Effector memory CD8-positive, alpha-beta T cell (primary cell): ENCODE measurements at regions not wholly inside any gene's neighbourhood (a gene's known extent, or its start where the extent isn't known, plus 50 kb on each side); places are given as distances from the start of the nearest gene placed in this dataset.
"Not testable (repeated sequence)": the region's sequence is repeated elsewhere in the genome, so short reads cannot be mapped to it uniquely, and the experiment has no call there.

Source experiments
- ATAC-seq: fragments of 150-1000 bp; cut with Tn5 transposase; replicated peaks from 2 replicates; pipeline ENCODE4 v1.10.0; 2021; ENCODE audit warnings: mild to moderate bottlenecking, moderate library complexity
- DNase-seq, 3 experiments: peaks; one replicate each; pipeline ENCODE4 v3.0.0; 2021
- H3K27ac Mint-ChIP-seq, 2 donors: one replicate each; pipeline ENCODE4 v1.8.0; 2022; ENCODE audit warnings: mild to moderate bottlenecking in 2 of 2, mixed read lengths in 2 of 2, moderate library complexity in 2 of 2
- H3K27me3 Mint-ChIP-seq, 2 donors: one replicate each; pipeline ENCODE4 v1.8.0; 2022; ENCODE audit warnings: mixed read lengths in 2 of 2
- H3K36me3 Mint-ChIP-seq: one replicate; pipeline ENCODE4 v1.8.0; 2022; ENCODE audit warnings: mild to moderate bottlenecking, moderate library complexity, mixed read lengths; ENCODE audit not compliant: insufficient read depth
- H3K4me1 Mint-ChIP-seq, 2 donors: one replicate each; pipeline ENCODE4 v1.8.0; 2022; ENCODE audit warnings: low read depth in 2 of 2, mixed read lengths in 2 of 2
- H3K4me3 Mint-ChIP-seq, 2 donors: one replicate each; pipeline ENCODE4 v1.8.0; 2022; ENCODE audit warnings: mild to moderate bottlenecking in 2 of 2, mixed read lengths in 2 of 2, moderate library complexity in 2 of 2
- H3K9me3 Mint-ChIP-seq, 2 donors: one replicate each; pipeline ENCODE4 v1.8.0; 2022; ENCODE audit warnings: mixed read lengths in 2 of 2

DNA sequence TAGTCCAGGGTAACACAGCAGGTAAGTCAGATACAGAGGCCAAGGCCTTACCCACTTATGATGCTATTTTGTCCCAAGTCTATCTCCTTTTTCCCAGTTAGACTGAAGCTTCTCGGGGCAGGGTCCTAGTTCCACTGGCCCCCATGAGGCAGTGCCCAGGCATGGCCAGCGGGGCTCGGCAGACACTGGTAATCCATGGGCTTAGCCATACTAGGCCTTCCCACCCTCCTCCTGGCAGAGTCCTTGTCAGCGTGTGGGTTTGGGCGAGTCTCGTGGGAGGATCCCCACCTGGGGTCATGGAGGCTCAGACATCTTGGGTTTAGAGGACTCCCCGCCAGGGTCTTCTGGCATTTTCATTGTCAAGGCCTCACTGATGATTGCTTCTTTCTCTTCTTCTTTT lies 84.7 kb upstream of the BRD7 start:
- ATAC-seq, result no peak
- no peak for DNase-seq
- Mint-ChIP-seq H3K4me3 (no peak overlapping the region), H3K9me3 (no peaks in the 10 kb centered on the region), H3K4me1 (peaks cover 0 to 4% of the 10 kb centered on the region in 2 donors), H3K36me3 (no peaks in the 10 kb centered on the region), H3K27me3 (peaks cover 24 to 52% of the 10 kb centered on the region in 2 donors), H3K27ac (no peak overlapping the region)

DNA sequence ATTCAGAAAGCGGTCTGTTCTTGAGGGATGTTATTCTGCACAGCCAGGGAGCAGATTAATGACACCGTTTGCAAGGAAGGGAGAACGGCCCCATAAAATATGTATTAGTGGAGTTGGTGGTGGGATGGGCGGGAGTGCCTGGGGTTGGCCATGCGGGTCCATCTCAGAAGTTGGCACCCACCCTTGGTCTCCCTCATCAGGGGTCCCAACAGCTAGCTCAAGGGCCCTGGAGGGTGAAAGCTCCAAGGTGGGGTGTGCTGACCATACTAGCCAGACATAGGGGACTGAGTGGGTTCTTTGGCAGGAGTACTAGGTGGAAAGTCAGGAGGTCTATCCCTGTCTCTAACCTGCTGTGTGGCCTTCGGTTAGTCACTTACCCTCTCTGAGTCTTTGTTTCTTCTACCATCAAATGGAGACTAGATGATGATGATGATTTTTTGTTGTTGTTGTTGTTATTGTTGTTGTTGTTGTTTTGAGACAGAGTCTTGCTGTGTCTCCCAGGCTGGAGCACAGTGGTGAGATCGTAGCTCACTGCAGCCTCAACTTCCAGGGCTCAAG lies 83.2 kb upstream of the BRD7 start:
- Mint-ChIP-seq H3K4me3 (no peak overlapping the region), H3K36me3 (no peaks in the 10 kb centered on the region), H3K27ac (no peak overlapping the region), H3K9me3 (no peaks in the 10 kb centered on the region), H3K27me3 (peaks cover 31 to 56% of the 10 kb centered on the region in 2 donors), H3K4me1 (no peaks in the 10 kb centered on the region)
- DNase-seq, result no peak
- ATAC-seq, result no peak

DNA sequence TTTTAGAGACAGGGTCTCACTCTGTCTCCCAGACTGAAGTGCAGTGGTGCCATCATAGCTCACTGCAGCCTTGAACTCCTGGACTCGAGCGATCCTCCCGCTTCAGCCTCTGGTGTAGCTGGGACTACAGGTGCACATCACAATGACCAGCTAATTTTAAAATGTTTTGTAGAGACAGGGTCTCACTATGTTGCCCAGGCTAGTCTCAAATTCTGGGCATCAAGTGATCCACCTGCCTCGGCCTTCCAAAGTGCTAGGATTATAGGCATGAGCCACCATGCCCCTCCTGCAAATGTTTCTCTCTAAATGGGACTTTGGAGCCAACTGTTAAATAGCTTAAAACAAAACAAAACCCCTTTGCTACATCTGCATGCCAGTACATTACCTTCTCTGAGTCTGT lies 82.2 kb upstream of the BRD7 start:
- DNase-seq, result no peak
- Mint-ChIP-seq H3K4me1 (no peaks in the 10 kb centered on the region), H3K36me3 (no peaks in the 10 kb centered on the region), H3K9me3 (no peaks in the 10 kb centered on the region), H3K27ac (no peak overlapping the region), H3K4me3 (no peak overlapping the region), H3K27me3 (peaks cover 25 to 47% of the 10 kb centered on the region in 2 donors)
- no peak for ATAC-seq

DNA sequence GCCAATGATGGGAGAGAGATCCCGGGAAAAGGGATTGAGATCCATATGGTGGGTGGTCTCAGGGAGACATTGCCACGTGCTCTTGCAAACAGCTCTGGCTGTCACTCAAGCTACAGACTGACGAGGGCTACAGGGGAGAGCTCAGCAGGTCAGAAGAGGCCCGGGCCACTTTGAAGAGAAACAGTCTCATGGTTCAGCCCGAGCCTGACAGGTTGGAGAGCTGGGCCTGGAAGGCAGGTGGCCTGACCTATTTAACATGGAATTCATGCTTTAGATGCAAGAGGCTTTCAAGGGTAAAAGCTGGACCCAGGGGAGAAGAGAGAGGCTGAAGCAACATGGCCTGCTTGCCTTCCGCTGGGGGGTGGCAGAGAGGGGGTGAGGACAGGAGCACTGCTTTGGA lies 81.0 kb upstream of the BRD7 start:
- DNase-seq (no peak), ATAC-seq (no peak)
- peaks cover 25 to 37% of the 10 kb centered on the region in 2 donors for H3K27me3 Mint-ChIP-seq
- H3K36me3 Mint-ChIP-seq, result no peaks in the 10 kb centered on the region
- H3K9me3 Mint-ChIP-seq, result no peaks in the 10 kb centered on the region
- H3K27ac Mint-ChIP-seq, result no peak overlapping the region
- H3K4me3 Mint-ChIP-seq, result no peak overlapping the region
- no peaks in the 10 kb centered on the region for H3K4me1 Mint-ChIP-seq

DNA sequence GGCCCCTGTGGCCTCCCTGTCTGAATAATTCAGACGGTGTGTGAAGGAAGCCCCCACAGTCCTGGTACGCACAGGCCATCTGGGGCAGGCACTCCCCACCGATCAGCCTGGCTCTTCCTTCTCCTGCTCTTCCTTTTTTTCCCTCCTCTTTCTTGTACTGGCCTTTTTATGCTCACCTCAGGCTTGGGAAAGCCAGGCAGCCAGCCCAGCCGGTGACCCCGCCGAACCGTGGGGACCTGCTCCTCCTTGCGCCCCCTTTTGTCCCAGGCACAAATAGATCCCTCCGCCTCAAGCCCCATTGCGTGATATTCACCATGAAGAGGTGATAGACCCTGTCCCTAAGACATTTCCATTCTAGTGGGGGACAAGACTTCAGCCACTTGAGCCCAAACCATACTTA lies 80.2 kb upstream of the BRD7 start:
- H3K9me3 Mint-ChIP-seq, result no peaks in the 10 kb centered on the region
- H3K27ac Mint-ChIP-seq, result no peak overlapping the region
- H3K27me3 Mint-ChIP-seq, result peaks cover 25 to 37% of the 10 kb centered on the region in 2 donors
- no peaks in the 10 kb centered on the region for H3K36me3 Mint-ChIP-seq
- H3K4me3 Mint-ChIP-seq, result no peak overlapping the region
- H3K4me1 Mint-ChIP-seq, result no peaks in the 10 kb centered on the region
- DNase-seq (no peak), ATAC-seq (no peak)

DNA sequence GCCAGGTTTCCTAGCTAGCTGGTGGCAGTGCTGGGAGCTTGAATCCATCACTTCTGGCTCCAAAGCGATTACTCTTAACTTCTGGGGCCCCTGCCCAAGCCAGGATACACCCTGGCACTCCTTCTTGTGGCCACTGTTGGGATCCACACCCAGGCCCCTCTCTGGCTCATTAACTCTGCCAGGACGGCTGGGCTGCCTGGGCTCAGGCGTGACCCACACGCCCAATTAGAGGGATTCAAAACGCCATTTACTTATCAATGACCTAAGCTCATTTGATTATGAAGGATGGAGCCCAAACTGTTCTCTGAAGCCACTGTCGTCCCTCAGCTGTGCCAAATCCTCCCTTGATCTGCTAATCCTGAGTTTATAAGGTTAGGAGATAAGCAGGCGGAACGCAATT lies 79.7 kb upstream of the BRD7 start:
- H3K4me1 Mint-ChIP-seq, result no peaks in the 10 kb centered on the region
- H3K4me3 Mint-ChIP-seq, result no peak overlapping the region
- no peaks in the 10 kb centered on the region for H3K9me3 Mint-ChIP-seq
- peaks cover 25 to 37% of the 10 kb centered on the region in 2 donors for H3K27me3 Mint-ChIP-seq
- H3K27ac Mint-ChIP-seq, result no peak overlapping the region
- H3K36me3 Mint-ChIP-seq, result no peaks in the 10 kb centered on the region
- DNase-seq, result no peak
- ATAC-seq, result no peak

DNA sequence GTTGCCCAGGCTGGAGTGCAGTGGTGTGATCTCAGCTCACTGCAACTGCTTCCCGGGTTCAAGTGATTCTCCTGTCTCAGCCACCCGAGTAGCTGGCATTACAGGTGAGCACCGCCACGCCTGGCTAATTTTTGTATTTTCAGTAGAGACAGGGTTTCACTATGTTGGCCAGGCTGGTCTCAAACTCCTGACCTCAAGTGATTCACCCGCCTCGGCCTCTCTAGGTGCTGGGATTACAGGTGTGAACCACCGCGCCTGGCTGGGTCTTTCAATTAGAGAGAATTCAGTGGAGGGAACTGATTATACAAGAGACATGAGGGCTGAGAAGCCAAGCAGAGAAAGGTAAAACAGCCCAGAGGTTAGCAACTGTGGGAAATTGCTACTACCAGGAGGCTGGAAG lies 78.6 kb upstream of the BRD7 start:
- not testable (repeated sequence) for ATAC-seq, H3K4me3 Mint-ChIP-seq, DNase-seq, H3K27ac Mint-ChIP-seq, H3K36me3 Mint-ChIP-seq, H3K4me1 Mint-ChIP-seq, H3K9me3 Mint-ChIP-seq
- peaks cover 25 to 37% of the 10 kb centered on the region in 2 donors for H3K27me3 Mint-ChIP-seq

DNA sequence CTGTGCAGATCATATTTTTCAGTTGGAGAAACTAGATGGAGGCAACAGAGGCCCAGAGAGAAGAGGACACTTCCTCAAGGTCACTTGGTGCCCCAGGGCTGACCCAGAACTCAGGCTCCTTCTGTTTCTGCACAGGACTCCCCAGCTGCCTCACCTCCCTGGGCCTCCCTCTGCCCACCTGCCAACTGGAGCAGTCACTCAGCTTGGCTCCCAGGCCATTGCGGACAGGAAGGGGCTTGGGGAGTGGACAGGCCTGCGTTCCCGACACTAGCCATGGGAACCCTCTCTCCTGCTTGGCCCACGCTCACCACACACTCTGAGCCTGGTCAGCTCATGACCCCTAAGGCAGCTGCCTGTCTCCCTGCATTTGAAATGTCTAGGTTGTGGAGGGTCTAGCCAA lies 78.1 kb upstream of the BRD7 start:
- peaks cover 25 to 37% of the 10 kb centered on the region in 2 donors for H3K27me3 Mint-ChIP-seq
- no peaks in the 10 kb centered on the region for H3K36me3 Mint-ChIP-seq
- H3K9me3 Mint-ChIP-seq, result no peaks in the 10 kb centered on the region
- no peak overlapping the region for H3K4me3 Mint-ChIP-seq
- no peaks in the 10 kb centered on the region for H3K4me1 Mint-ChIP-seq
- ATAC-seq, result no peak
- DNase-seq, result no peak
- no peak overlapping the region for H3K27ac Mint-ChIP-seq

DNA sequence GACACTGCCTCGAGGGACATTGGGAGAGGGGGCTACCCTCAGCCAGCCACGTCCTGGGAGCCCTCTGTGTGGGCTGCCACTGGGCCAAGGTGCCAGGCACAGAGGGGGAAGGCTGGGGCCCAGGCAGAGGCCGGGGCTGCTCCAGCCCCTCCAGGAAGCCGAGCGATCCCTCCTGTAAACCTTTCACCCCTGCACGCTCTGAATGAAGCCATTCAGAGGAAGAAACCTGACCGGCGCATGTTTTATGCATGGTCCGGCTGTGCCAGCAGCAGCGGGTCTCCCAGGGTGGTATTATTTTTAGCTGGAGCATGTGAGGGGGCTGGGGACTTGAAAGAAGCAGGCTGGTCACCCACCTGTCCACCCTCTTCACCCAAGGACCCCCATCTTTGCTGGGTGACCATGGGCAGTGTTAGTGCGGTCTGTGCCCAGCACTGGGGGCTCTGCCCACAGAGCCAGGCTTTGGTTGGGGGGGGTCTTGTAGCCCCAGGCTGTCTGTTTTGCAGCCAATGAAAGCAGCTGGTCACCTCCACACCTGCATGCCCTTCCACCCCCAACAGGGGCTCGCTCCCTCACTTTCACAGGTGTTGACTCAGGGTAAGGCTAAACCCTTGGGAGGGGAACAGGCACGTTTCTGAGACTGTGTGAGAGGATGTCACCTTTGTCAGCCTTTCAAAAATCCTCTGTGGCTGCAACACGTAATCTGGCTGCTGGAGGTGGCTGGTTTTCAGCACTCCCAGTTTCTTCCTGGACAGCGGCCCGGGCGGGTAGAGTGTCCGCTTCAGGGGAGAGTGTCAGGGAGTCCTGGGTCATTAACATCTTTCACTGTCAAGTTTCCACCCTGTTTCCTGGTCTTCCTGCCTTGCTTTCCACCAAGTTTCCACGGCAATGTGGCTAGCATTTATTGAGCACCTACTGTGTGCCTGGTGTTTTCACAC lies 77.1 kb upstream of the BRD7 start:
- H3K4me1 Mint-ChIP-seq, result no peaks in the 10 kb centered on the region
- ATAC-seq (no peak), DNase-seq (no peak)
- no peak overlapping the region for H3K4me3 Mint-ChIP-seq
- peaks cover 25 to 37% of the 10 kb centered on the region in 2 donors for H3K27me3 Mint-ChIP-seq
- no peak overlapping the region for H3K27ac Mint-ChIP-seq
- no peaks in the 10 kb centered on the region for H3K36me3 Mint-ChIP-seq
- H3K9me3 Mint-ChIP-seq, result no peaks in the 10 kb centered on the region

DNA sequence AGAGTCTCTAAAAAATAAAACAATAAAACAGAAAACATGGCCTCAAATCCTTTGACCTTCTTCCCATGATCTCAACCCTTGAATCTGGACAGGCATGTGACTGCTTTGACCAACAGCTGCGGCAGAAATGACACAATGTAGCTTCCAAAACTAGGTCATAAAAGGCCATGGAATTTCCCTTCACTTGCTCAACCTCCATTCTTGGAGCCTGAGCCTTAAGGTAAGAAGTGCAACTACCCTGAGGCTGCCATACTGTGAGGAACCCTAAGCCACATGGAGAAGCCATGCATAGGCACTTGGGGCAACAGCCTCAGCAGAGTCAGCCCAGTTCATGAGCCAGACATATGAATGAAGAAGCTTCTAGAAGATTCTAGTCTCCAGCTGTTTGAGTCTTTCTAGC lies 75.7 kb upstream of the BRD7 start:
- H3K27ac Mint-ChIP-seq, result no peak overlapping the region
- H3K27me3 Mint-ChIP-seq, result peaks cover 13 to 23% of the 10 kb centered on the region in 2 donors
- no peak for ATAC-seq
- H3K9me3 Mint-ChIP-seq, result peaks cover 0 to 10% of the 10 kb centered on the region in 2 donors
- no peak overlapping the region for H3K4me3 Mint-ChIP-seq
- no peaks in the 10 kb centered on the region for H3K4me1 Mint-ChIP-seq
- no peak for DNase-seq
- no peaks in the 10 kb centered on the region for H3K36me3 Mint-ChIP-seq

DNA sequence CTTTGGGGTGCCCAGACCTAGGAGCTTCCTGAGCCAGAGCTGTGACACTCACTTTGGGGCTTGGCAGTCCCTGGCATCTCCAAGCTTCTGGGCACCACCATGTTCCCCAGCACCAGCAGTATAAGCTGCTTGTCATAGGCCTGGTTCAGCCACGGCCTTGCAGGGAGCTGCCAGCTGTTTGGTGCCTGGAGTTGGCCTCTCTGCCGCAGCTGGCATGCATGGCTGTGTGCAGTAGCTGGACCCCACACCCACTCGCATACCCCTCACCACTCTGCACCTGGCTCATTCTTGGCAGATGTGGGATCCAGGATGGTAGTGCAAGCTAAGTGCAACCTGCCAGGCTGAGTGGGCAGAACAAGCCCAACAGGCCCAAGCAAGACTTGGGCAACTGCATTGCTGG lies 73.4 kb upstream of the BRD7 start:
- H3K36me3 Mint-ChIP-seq, result no peaks in the 10 kb centered on the region

DNA sequence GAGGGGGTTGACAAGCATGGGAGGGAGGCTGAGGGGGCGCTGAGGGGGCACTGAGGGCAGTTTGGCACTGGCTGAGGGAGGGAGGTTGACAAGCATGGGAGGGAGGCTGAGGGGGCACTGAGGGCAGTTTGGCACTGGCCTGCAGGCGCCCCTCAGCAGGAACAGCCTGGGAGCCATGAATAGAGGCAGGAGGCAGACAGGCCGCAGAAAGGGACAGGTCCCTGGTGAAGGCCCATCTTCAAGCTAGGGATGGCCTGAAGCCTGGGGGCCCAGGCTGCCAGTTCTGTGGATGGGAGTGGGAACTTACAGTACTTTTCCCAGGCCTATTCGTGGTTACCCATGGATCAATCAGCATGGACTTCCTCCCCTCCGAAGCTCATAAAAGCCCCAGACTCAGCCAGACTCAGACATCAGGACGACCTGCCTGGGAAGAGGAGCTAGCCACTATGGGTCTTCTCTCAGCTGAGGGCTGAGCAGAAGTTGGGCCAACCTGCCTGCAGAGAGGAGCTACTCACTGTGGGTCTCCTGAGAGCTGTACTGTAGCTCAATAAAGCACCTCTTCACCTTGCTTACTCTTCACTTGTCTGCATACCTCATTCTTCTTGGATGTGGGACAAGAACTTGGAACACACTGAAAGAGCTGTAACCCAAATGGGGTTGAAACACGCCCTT lies 72.8 kb upstream of the BRD7 start:
- no peak overlapping the region for H3K27ac Mint-ChIP-seq
- no peaks in the 10 kb centered on the region for H3K36me3 Mint-ChIP-seq
- H3K27me3 Mint-ChIP-seq, result peaks cover 0 to 9% of the 10 kb centered on the region in 2 donors
- H3K9me3 Mint-ChIP-seq, result peaks cover 0 to 12% of the 10 kb centered on the region in 2 donors
- ATAC-seq, result no peak
- no peak overlapping the region for H3K4me3 Mint-ChIP-seq
- H3K4me1 Mint-ChIP-seq, result no peaks in the 10 kb centered on the region
- no peak for DNase-seq

More for the DNA sequence above, 73.4 kb upstream of the BRD7 start:
- Mint-ChIP-seq H3K27ac (no peak overlapping the region), H3K4me3 (no peak overlapping the region), H3K9me3 (peaks cover 0 to 12% of the 10 kb centered on the region in 2 donors), H3K27me3 (peaks cover under 1 to 12% of the 10 kb centered on the region in 2 donors), H3K4me1 (no peaks in the 10 kb centered on the region)
- ATAC-seq, result no peak
- no peak for DNase-seq

DNA sequence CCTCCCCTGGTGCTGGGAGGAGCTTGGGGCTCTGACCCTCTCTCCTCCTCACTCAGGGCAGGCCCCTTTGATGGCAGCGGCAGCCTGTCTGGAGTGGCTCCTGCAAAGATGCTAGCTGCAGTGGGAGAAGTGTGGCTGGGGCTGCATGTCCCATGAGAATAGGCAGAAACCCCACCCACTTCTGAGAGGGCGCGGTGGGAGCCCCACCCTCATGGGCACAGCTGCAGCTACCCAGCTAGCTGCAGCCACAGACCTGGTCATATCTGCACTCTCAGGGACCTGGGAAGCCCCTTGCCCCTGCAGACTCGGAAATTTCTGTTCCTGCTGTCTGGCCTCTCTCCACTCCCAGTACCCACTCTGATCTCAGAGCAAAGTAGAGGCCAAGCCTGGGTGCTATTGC lies 72.2 kb upstream of the BRD7 start:
- Mint-ChIP-seq H3K4me3 (no peak overlapping the region), H3K9me3 (peaks cover 0 to 12% of the 10 kb centered on the region in 2 donors), H3K4me1 (no peaks in the 10 kb centered on the region), H3K27me3 (peaks cover 0 to 9% of the 10 kb centered on the region in 2 donors), H3K27ac (no peak overlapping the region), H3K36me3 (no peaks in the 10 kb centered on the region)
- DNase-seq (no peak), ATAC-seq (no peak)

DNA sequence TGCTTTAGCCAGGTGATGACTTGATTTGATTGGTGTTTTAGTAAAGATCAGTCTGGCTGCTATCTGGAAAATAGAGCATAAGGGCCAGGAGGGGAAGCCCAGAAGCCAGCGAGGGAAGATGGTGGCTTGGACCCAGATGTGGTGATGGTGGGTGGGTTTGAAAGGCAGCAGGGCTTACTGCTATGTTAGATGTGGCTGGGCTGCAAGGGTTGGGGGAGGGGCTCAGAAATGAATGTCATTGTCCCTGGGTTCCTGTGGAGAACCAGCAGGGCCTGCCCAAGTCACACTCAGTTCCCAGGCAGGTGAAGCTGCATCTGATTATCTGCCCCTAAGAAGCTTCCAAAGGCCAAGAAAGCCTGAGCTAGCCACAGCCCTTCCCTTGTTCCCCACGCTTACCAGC lies 71.7 kb upstream of the BRD7 start:
- Mint-ChIP-seq H3K27me3 (peaks cover 0 to 9% of the 10 kb centered on the region in 2 donors), H3K4me3 (no peak overlapping the region), H3K27ac (no peak overlapping the region), H3K9me3 (peaks cover 0 to 12% of the 10 kb centered on the region in 2 donors), H3K4me1 (no peaks in the 10 kb centered on the region), H3K36me3 (no peaks in the 10 kb centered on the region)
- DNase-seq (no peak), ATAC-seq (no peak)
